Neuronal stem cell (in vitro differentiated cells): ENCODE measurements at regions not wholly inside any gene's neighbourhood (a gene's known extent, or its start where the extent isn't known, plus 50 kb on each side); places are given as distances from the start of the nearest gene placed in this dataset.

Experiments used
- DNase-seq: peaks from one replicate; pipeline ENCODE4 v3.0.0-alpha.2; 2013; ENCODE audit warnings: low spot score
- H2AFZ ChIP-seq: one replicate; pipeline ENCODE4 v1.6.1; 2013; ENCODE audit warnings: mild to moderate bottlenecking, low read length, inconsistent platforms
- H2AK5ac ChIP-seq: 2 replicates; pipeline ENCODE4 v1.6.1; 2013; ENCODE audit warnings: low read depth, mild to moderate bottlenecking, inconsistent platforms, low read length, moderate library complexity, mixed read lengths
- H2BK120ac ChIP-seq: 2 replicates; pipeline ENCODE4 v1.6.1; 2013; ENCODE audit warnings: low read depth, mild to moderate bottlenecking, inconsistent platforms, low read length, moderate library complexity, mixed read lengths
- H2BK12ac ChIP-seq: one replicate; pipeline ENCODE4 v1.6.1; 2013; ENCODE audit warnings: low read length, inconsistent platforms
- H2BK15ac ChIP-seq: 2 replicates; pipeline ENCODE4 v1.6.1; 2013; ENCODE audit warnings: mild to moderate bottlenecking, low read length, inconsistent platforms, mixed read lengths
- H2BK5ac ChIP-seq: one replicate; pipeline ENCODE4 v1.6.1; 2013; ENCODE audit warnings: inconsistent platforms, mild to moderate bottlenecking, low read length, moderate library complexity
- H3K14ac ChIP-seq: one replicate; pipeline ENCODE4 v1.6.1; 2013; ENCODE audit warnings: low read length, inconsistent platforms
- H3K18ac ChIP-seq: 2 replicates; pipeline ENCODE4 v1.6.1; 2013; ENCODE audit warnings: low read length, inconsistent platforms
- H3K23ac ChIP-seq: 2 replicates; pipeline ENCODE4 v1.6.1; 2013; ENCODE audit warnings: low read depth, mild to moderate bottlenecking, mixed read lengths, low read length, inconsistent platforms; ENCODE audit not compliant: poor library complexity
- H3K27ac ChIP-seq: replicated peaks from 3 replicates; pipeline ENCODE4 v1.5.1; 2013; ENCODE audit warnings: low read length, inconsistent platforms
- H3K27me3 ChIP-seq, 3 experiments: 2 replicates each; pipeline ENCODE4 v1.6.1; 2013; ENCODE audit warnings: low read length in 3 of 3, mild to moderate bottlenecking in 2 of 3, inconsistent platforms in 1 of 3, low read depth in 1 of 3, mixed read lengths in 1 of 3, moderate library complexity in 1 of 3; ENCODE audit not compliant: control insufficient read depth in 3 of 3, insufficient read depth in 3 of 3
- H3K36me3 ChIP-seq, 2 donors: replicated peaks in 1 of 2; 2 replicates each; pipeline ENCODE4 v1.6.1; 2013; ENCODE audit warnings: low read length in 2 of 2; ENCODE audit not compliant: control insufficient read depth in 2 of 2, insufficient read depth in 2 of 2
- H3K4ac ChIP-seq: 2 replicates; pipeline ENCODE4 v1.6.1; 2013; ENCODE audit warnings: inconsistent platforms, mild to moderate bottlenecking, low read length, moderate library complexity
- H3K4me1 ChIP-seq, 2 donors: 1 replicate in 1 of 2; 2 replicates in 1 of 2; pipeline ENCODE4 v1.6.1; 2013; ENCODE audit warnings: low read length in 2 of 2, low read depth in 1 of 2; ENCODE audit not compliant: control insufficient read depth in 2 of 2, insufficient read depth in 1 of 2
- H3K4me2 ChIP-seq: one replicate; pipeline ENCODE4 v1.6.1; 2013; ENCODE audit warnings: mild to moderate bottlenecking, low read length, inconsistent platforms; ENCODE audit not compliant: insufficient read depth, poor library complexity, severe bottlenecking
- H3K4me3 ChIP-seq, 2 donors: 2 replicates each; pipeline ENCODE4 v1.5.1; 2013; ENCODE audit warnings: low read length in 2 of 2, mild to moderate bottlenecking in 2 of 2, inconsistent platforms in 1 of 2, moderate library complexity in 1 of 2
- H3K79me1 ChIP-seq: one replicate; pipeline ENCODE4 v1.6.1; 2013; ENCODE audit warnings: low read depth, mild to moderate bottlenecking, inconsistent platforms, low read length, moderate library complexity
- H3K9ac ChIP-seq: one replicate; pipeline ENCODE4 v1.6.1; 2013; ENCODE audit warnings: mild to moderate bottlenecking, low read depth, low read length, inconsistent platforms; ENCODE audit not compliant: poor library complexity
- H3K9me3 ChIP-seq, 2 donors: replicated peaks in 1 of 2; 2 replicates each; pipeline versions ENCODE3 to v1.6.1; 2013; ENCODE audit warnings: low read length in 2 of 2, mild to moderate bottlenecking in 2 of 2, inconsistent platforms in 1 of 2, low read depth in 1 of 2, mixed read lengths in 1 of 2, moderate library complexity in 1 of 2; ENCODE audit not compliant: control insufficient read depth in 2 of 2, insufficient read depth in 1 of 2
- H4K8ac ChIP-seq: one replicate; pipeline ENCODE4 v1.6.1; 2013; ENCODE audit warnings: low read depth, mild to moderate bottlenecking, inconsistent platforms, low read length, moderate library complexity
- H4K91ac ChIP-seq: one replicate; pipeline ENCODE4 v1.6.1; 2013; ENCODE audit warnings: low read length, low read depth, mild to moderate bottlenecking, inconsistent platforms; ENCODE audit not compliant: poor library complexity
- WGBS, 2 donors: extraction: QIAGEN DNeasy Blood & Tissue Kit; methylation state at CpG; one replicate each; pipeline ENCODE4 v1.1.7; 2013; ENCODE audit warnings: missing lambda C conversion rate in 2 of 2, mixed read lengths in 1 of 2; ENCODE audit not compliant: insufficient read length in 2 of 2, insufficient replicate concordance in 1 of 2; ENCODE audit errors: extremely low coverage in 2 of 2; 5-methylcytosine and 5-hydroxymethylcytosine counted together

- H3K36me3 ChIP-seq, result no peaks in the 10 kb centered on the region
- H3K23ac ChIP-seq, result no peak overlapping the region
- H3K4me2 ChIP-seq, result no peak overlapping the region
- no peak overlapping the region for H2BK15ac ChIP-seq
- no peak overlapping the region for H3K18ac ChIP-seq
- no peak overlapping the region for H3K14ac ChIP-seq
- no CpG with 5 or more reads among the region's 5 CpGs for WGBS, 2 donors
- no peak overlapping the region for H3K27ac ChIP-seq
- no peak overlapping the region for H2BK12ac ChIP-seq
- H3K4me1 ChIP-seq, result peaks cover 15 to 23% of the 10 kb centered on the region in 2 donors
- H2AFZ ChIP-seq, result no peak overlapping the region
- no peak overlapping the region for H3K4me3 ChIP-seq
- H3K4ac ChIP-seq, result no peak overlapping the region
- H4K8ac ChIP-seq, result no peak overlapping the region
- H2AK5ac ChIP-seq, result no peak overlapping the region
- H2BK5ac ChIP-seq, result no peak overlapping the region
- H4K91ac ChIP-seq, result no peak overlapping the region
- no peaks in the 10 kb centered on the region for H3K27me3 ChIP-seq
- H2BK120ac ChIP-seq, result no peak overlapping the region
- DNase-seq, result no peak
- H3K9ac ChIP-seq, result no peak overlapping the region
- H3K9me3 ChIP-seq, result no peaks in the 10 kb centered on the region
- H3K79me1 ChIP-seq, result no peaks in the 10 kb centered on the region
These were observed 185.1 kb upstream of the DMAC1 start for GRCh38 chr9:7984692-7985091.

DNA sequence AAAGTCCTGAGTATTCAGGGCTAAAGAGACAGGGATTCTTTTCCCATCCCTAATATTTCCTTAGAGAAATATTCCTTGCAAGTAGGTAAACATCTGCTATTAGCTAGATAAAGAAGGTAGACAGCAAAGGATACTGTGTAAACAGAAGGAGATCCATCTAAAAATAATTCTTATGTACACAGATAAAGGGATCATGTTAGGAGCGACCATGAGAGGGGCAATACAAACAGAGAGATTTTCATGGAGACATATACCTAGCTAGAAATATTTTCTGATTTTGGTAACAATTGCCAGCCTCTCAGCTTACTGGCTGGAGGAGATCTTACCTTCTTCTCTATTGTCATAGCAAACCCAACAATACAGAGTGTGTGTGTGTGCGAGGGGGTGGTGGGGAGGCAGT is 184.6 kb upstream of the DMAC1 start:
- H3K4me2 ChIP-seq, result no peak overlapping the region
- H3K9ac ChIP-seq, result no peak overlapping the region
- H3K18ac ChIP-seq, result no peak overlapping the region
- H3K79me1 ChIP-seq, result no peaks in the 10 kb centered on the region
- no peak overlapping the region for H3K27ac ChIP-seq
- WGBS, 2 donors, result no CpG with 5 or more reads among the region's 2 CpGs
- H2BK15ac ChIP-seq, result no peak overlapping the region
- H2AFZ ChIP-seq, result no peak overlapping the region
- no peaks in the 10 kb centered on the region for H3K36me3 ChIP-seq
- peaks cover 15 to 23% of the 10 kb centered on the region in 2 donors for H3K4me1 ChIP-seq
- no peak for DNase-seq
- no peak overlapping the region for H3K4ac ChIP-seq
- H2BK12ac ChIP-seq, result no peak overlapping the region
- no peak overlapping the region for H3K4me3 ChIP-seq
- H2BK5ac ChIP-seq, result no peak overlapping the region
- H4K91ac ChIP-seq, result no peak overlapping the region
- no peak overlapping the region for H3K14ac ChIP-seq
- no peak overlapping the region for H4K8ac ChIP-seq
- no peak overlapping the region for H2AK5ac ChIP-seq
- H3K27me3 ChIP-seq, result no peaks in the 10 kb centered on the region
- no peak overlapping the region for H2BK120ac ChIP-seq
- H3K9me3 ChIP-seq, result no peaks in the 10 kb centered on the region
- H3K23ac ChIP-seq, result no peak overlapping the region

- H2BK12ac ChIP-seq, result no peak overlapping the region
- H2BK120ac ChIP-seq, result no peak overlapping the region
- no peak overlapping the region for H3K27ac ChIP-seq
- H3K23ac ChIP-seq, result no peak overlapping the region
- no peaks in the 10 kb centered on the region for H3K9me3 ChIP-seq
- H4K91ac ChIP-seq, result no peak overlapping the region
- H3K36me3 ChIP-seq, result no peaks in the 10 kb centered on the region
- no peak overlapping the region for H3K4me2 ChIP-seq
- no peak overlapping the region for H3K4ac ChIP-seq
- no peak overlapping the region for H3K14ac ChIP-seq
- H2BK15ac ChIP-seq, result no peak overlapping the region
- no peak overlapping the region for H2AK5ac ChIP-seq
- no peak overlapping the region for H3K18ac ChIP-seq
- no peak overlapping the region for H2BK5ac ChIP-seq
- H4K8ac ChIP-seq, result no peak overlapping the region
- H3K79me1 ChIP-seq, result no peaks in the 10 kb centered on the region
- DNase-seq, result no peak
- peak overlapping the region; percentile 49 for H2AFZ ChIP-seq
- no peak overlapping the region for H3K4me3 ChIP-seq
- H3K27me3 ChIP-seq, result no peaks in the 10 kb centered on the region
- no CpG with 5 or more reads among the region's 5 CpGs for WGBS, 2 donors
- peaks cover 15 to 23% of the 10 kb centered on the region in 2 donors for H3K4me1 ChIP-seq
- H3K9ac ChIP-seq, result no peak overlapping the region
These were observed 183.9 kb upstream of the DMAC1 start for GRCh38 chr9:7983490-7983889.

DNA sequence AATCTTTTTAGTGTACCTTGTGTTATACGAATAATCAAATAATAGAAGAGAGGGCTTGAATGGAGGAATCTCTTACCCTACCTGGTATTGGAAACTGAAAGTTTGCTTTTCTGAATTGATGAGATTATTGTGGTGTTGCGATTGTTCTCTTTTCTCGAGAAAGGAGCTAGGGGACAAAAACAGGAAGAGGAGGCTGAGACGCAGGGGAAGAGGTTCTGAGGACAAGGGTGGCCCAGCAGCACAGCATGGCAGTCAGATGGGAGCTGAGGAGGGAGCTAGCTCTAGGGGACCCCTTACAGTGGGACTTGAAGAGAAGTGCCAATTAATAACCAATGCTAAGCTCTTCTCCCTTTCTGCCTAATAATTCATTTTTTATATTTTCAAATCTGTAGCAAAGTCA is 183.3 kb upstream of the DMAC1 start:
- Histone ChIP-seq H3K4me2 (no peak overlapping the region), H4K91ac (no peak overlapping the region), H2BK15ac (no peak overlapping the region), H3K4ac (no peak overlapping the region), H2BK12ac (no peak overlapping the region), H3K79me1 (no peaks in the 10 kb centered on the region), H2AK5ac (no peak overlapping the region), H3K9me3 (no peaks in the 10 kb centered on the region), H2BK5ac (no peak overlapping the region), H2BK120ac (no peak overlapping the region), H3K4me1 (peaks cover 15 to 23% of the 10 kb centered on the region in 2 donors), H2AFZ (peak overlapping the region; percentile 49), H3K36me3 (no peaks in the 10 kb centered on the region), H4K8ac (no peak overlapping the region), H3K4me3 (no peak overlapping the region), H3K23ac (no peak overlapping the region), H3K9ac (no peak overlapping the region), H3K27ac (no peak overlapping the region), H3K27me3 (no peaks in the 10 kb centered on the region), H3K14ac (no peak overlapping the region), H3K18ac (no peak overlapping the region)
- no peak for DNase-seq
- WGBS, 2 donors, result no CpG with 5 or more reads among the region's 4 CpGs
